AG08396 (cell line): ENCODE measurements at regions not wholly inside any gene's neighbourhood (a gene's known extent, or its start where the extent isn't known, plus 50 kb on each side); places are given as distances from the start of the nearest gene placed in this dataset.

ENCODE experiments used
- DNase-seq: peaks from one replicate; pipeline ENCODE4 v3.0.0; 2012; ENCODE audit warnings: low spot score, mixed read lengths

GRCh38 chr18:77187189-77187588 lies 54.6 kb upstream of the MBP start:
- no peak for DNase-seq

- DNase-seq: peak; percentile 36
These were observed 58.4 kb upstream of the GALR1 start for GRCh38 chr18:77191071-77191751.

GRCh38 chr18:77197073-77197472 lies 52.6 kb upstream of the GALR1 start:
- no peak for DNase-seq

DNA sequence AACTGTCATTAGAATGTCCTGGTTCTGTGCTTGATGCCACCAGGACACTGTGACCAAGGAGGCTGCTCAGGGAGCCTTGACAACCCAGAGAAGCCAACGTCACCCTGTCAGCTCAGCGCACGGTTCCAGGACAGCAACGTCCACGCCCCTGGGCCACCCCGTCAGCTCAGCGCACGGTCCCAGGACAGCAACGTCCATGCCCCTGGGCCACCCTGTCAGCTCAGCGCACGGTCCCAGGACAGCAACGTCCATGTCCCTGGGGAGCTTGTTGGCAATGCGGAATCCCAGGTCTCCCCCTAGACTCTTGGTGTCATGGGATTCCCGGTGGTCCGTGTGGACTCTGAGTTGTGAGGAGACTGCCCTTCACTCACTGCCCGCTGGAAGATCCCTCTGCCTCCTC lies 51.0 kb upstream of the GALR1 start:
- DNase-seq: no peak

DNA sequence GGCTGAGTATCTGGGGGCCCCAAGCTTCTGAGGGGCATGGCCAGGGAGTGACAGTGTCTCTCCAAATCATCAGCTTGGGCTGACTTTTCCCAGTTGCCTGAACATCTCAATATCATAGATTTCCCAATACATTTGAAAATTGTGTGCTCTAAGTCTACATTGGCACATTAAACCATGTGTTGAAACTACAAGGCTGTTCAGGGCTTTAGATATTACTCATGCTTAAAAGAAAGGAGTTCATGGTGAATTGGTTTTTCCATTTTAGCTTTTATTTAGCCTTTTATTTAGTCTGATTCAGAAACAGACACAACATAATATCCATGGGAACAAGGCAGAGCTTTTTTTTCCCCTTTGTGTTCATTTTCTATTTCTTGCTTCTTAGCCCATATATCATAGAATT lies 49.9 kb upstream of the GALR1 start:
- DNase-seq: no peak
